KBM-7 (cell line): ENCODE measurements at regions not wholly inside any gene's neighbourhood (a gene's known extent, or its start where the extent isn't known, plus 50 kb on each side); places are given as distances from the start of the nearest gene placed in this dataset.
"Not testable (repeated sequence)": the region's sequence is repeated elsewhere in the genome, so short reads cannot be mapped to it uniquely, and the experiment has no call there.

Experiments
- DNase-seq: peaks from one replicate; pipeline ENCODE4 v3.0.0-alpha.2; 2015
- in situ Hi-C: fragments of 300-500 bp; cut with MboI; formaldehyde crosslinking; loops from 2 replicates; pipeline ENCODE4 v1.14.3; 2020; ENCODE audit warnings: low sequenced_read_pairs, low pct_unique_long_range_greater_than_20kb, mixed read lengths

GRCh38 chr5:99817796-99818195, 717.4 kb upstream of the FAM174A start:
- no peak for DNase-seq
- in situ Hi-C loops = no loop called here

- in situ Hi-C loops = no loop called here
Measured at GRCh38 chr5:99814321-99815063, 720.7 kb upstream of the FAM174A start.

GRCh38 chr5:99808657-99809230, 726.4 kb upstream of the FAM174A start:
- DNase-seq = no peak
- in situ Hi-C loops = no loop called here

More at GRCh38 chr5:99814321-99815063, 720.7 kb upstream of the FAM174A start:
- DNase-seq = no peak

GRCh38 chr5:99807346-99807745, 727.8 kb upstream of the FAM174A start:
- in situ Hi-C loops = no loop called here
- DNase-seq = no peak

GRCh38 chr5:99795031-99795430, 740.1 kb upstream of the FAM174A start:
- in situ Hi-C loops = no loop called here
- no peak for DNase-seq

- DNase-seq = no peak
- in situ Hi-C loops = no loop called here
Measured at GRCh38 chr5:99788482-99788881, 746.7 kb upstream of the FAM174A start.

GRCh38 chr5:99775189-99775588, 760.0 kb upstream of the FAM174A start:
- in situ Hi-C loops = no loop called here
- no peak for DNase-seq

GRCh38 chr5:99773290-99773689, 761.9 kb upstream of the FAM174A start:
- in situ Hi-C loops = no loop called here
- no peak for DNase-seq

GRCh38 chr5:99771296-99771695, 763.9 kb upstream of the FAM174A start:
- DNase-seq = no peak
- in situ Hi-C loops = no loop called here

- DNase-seq = peak; percentile 1
- in situ Hi-C loops = no loop called here
Measured at GRCh38 chr5:99765011-99765410, 770.2 kb upstream of the FAM174A start.

GRCh38 chr5:99763021-99763774, 772.0 kb upstream of the FAM174A start:
- in situ Hi-C loops = no loop called here
- no peak for DNase-seq

GRCh38 chr5:99747342-99747741, 787.8 kb upstream of the FAM174A start:
- in situ Hi-C loops = no loop called here
- no peak for DNase-seq

GRCh38 chr5:99733146-99733545, 802.0 kb upstream of the FAM174A start:
- in situ Hi-C loops, DNase-seq: not testable (repeated sequence)

GRCh38 chr5:99730653-99731052, 801.8 kb upstream of the CHD1 start:
- DNase-seq, in situ Hi-C loops: not testable (repeated sequence)

GRCh38 chr5:99724732-99725290, 796.0 kb upstream of the CHD1 start:
- DNase-seq = no peak
- in situ Hi-C loops = no loop called here

GRCh38 chr5:99721506-99721905, 792.7 kb upstream of the CHD1 start:
- DNase-seq = no peak
- in situ Hi-C loops = no loop called here

GRCh38 chr5:99715921-99716320, 787.1 kb upstream of the CHD1 start:
- in situ Hi-C loops = no loop called here
- no peak for DNase-seq

- no peak for DNase-seq
- in situ Hi-C loops = no loop called here
Measured at GRCh38 chr5:99706160-99706559, 777.4 kb upstream of the CHD1 start.

GRCh38 chr5:99702565-99702964, 773.8 kb upstream of the CHD1 start:
- DNase-seq = no peak
- in situ Hi-C loops = no loop called here

- DNase-seq = no peak
- in situ Hi-C loops = no loop called here
Measured at GRCh38 chr5:99694884-99695283, 766.1 kb upstream of the CHD1 start.
